ENCODE measurements at regions not wholly inside any gene's neighbourhood (a gene's known extent, or its start where the extent isn't known, plus 50 kb on each side); places are given as distances from the start of the nearest gene placed in this dataset.
"Not testable (repeated sequence)": the region's sequence is repeated elsewhere in the genome, so short reads cannot be mapped to it uniquely, and the experiment has no call there.

DNA sequence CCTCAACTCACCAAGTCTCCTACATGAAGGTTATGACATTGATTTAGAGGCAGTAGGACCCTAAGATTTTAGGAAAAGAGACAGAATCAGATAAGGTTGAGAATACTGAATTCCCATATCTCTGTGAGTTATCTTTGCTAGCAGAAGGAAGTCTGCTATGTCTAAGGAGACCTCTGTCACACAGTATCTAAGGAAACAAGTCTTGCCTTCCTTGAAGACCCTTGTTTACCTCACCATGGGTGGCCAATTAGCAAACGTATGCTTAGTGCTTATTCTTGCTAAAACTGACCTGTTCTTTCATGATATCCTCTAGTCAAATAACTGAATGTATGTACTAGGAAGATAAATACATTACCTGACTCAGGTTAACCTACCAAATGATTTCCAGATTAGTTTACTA is 855.4 kb upstream of the SLITRK1 start:
- no peak overlapping the region for H3K4me3 ChIP-seq
- no peaks in the 10 kb centered on the region for H3K27me3 ChIP-seq
- intact Hi-C loops (cut with DNase I; ENCODE audit: low total_unique reads) = no loop called here
- no peaks in the 10 kb centered on the region for H3K4me1 ChIP-seq
- H3K9me3 ChIP-seq = no peaks in the 10 kb centered on the region
- WGBS, 5 donors = 11 to 32% (median 22%) methylated on average over 1 of the region's 1 CpG
- TF ChIP-seq POLR2AphosphoS5 (IDR thresholded peaks at IDR 0.05) = no peak
- TF ChIP-seq POLR2A (IDR thresholded peaks at IDR 0.05) = no peak
- no peak for TF ChIP-seq EP300 (IDR thresholded peaks at IDR 0.05)
- no peak for TF ChIP-seq CTCF (IDR thresholded peaks at IDR 0.05)
- DNase-seq = no peak
- H3K27ac ChIP-seq = no peak overlapping the region
- no peaks in the 10 kb centered on the region for H3K36me3 ChIP-seq

DNA sequence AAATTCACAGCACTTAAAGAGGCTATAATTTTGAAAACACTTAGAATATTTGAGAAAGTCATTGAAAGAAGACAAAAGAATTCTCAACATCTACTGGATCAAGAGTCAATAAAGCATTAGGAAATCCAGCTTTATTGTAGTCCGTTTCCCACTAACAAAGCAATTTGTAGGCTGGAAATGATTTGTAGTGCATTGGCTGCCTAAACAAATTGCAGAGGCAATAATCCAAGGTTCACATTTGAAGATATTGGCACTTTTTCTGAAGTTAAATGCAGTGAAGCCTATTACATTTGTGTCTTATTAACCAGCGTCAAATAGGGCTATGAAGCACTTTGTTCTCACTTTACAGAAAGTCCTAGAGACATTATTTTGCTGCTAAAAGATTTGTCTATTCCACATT is 848.1 kb upstream of the SLITRK1 start:
- WGBS, 5 donors = 50 to 64% (median 58%) methylated on average over 2 of the region's 2 CpGs
- intact Hi-C loops (cut with DNase I; ENCODE audit: low total_unique reads) = no loop called here

DNA sequence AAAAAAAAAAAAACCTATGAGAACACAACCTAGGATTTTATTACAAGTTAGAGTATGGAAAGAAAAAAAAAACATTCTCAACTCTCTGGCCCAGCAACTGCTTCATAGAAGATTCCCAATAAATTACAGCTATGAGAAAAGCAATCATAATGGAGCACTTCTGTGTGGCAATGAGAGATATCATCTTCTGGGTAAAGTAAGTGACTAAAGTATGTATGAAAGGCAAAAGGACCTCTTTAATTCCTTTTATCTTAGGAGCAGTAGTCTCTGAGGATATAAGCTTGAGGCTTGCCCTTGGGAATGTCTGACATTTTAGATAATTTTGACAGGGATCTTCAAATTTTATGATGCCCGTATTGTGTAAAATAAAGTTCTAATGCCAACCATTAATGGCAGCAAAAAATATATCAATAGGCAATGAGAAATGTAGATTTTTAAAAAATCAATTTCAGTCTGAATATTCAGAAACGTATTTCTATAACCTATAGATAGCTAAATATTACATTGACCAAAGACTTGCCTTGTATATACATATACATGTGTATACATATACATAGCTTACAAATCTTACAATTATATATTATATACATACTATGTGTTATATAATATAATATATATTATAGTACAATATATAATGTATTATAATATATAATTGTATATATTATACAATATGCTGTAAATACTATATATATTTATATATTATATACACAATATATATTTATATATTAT is 823.9 kb upstream of the SLITRK1 start:
- TF ChIP-seq POLR2AphosphoS5 (IDR thresholded peaks at IDR 0.05) = no peak
- TF ChIP-seq EP300 (IDR thresholded peaks at IDR 0.05) = no peak
- no peak for TF ChIP-seq CTCF (IDR thresholded peaks at IDR 0.05)
- no peak for TF ChIP-seq POLR2A (IDR thresholded peaks at IDR 0.05)
- Histone ChIP-seq H3K27me3 (no peaks in the 10 kb centered on the region), H3K36me3 (no peaks in the 10 kb centered on the region), H3K4me3 (no peak overlapping the region), H3K4me1 (no peaks in the 10 kb centered on the region), H3K27ac (no peak overlapping the region), H3K9me3 (no peaks in the 10 kb centered on the region)
- WGBS, 5 donors = 91 to 96% (median 95%) methylated on average over 2 of the region's 2 CpGs
- intact Hi-C loops (cut with DNase I; ENCODE audit: low total_unique reads) = no loop called here
- DNase-seq = no peak

More for the DNA sequence above, 848.1 kb upstream of the SLITRK1 start:
- no peak for DNase-seq
- Histone ChIP-seq H3K27me3 (no peaks in the 10 kb centered on the region), H3K36me3 (no peaks in the 10 kb centered on the region), H3K27ac (no peak overlapping the region), H3K4me3 (no peak overlapping the region), H3K9me3 (no peaks in the 10 kb centered on the region), H3K4me1 (no peaks in the 10 kb centered on the region)
- TF ChIP-seq CTCF (IDR thresholded peaks at IDR 0.05) (no peak), POLR2AphosphoS5 (IDR thresholded peaks at IDR 0.05) (no peak), POLR2A (IDR thresholded peaks at IDR 0.05) (no peak), EP300 (IDR thresholded peaks at IDR 0.05) (no peak)

DNA sequence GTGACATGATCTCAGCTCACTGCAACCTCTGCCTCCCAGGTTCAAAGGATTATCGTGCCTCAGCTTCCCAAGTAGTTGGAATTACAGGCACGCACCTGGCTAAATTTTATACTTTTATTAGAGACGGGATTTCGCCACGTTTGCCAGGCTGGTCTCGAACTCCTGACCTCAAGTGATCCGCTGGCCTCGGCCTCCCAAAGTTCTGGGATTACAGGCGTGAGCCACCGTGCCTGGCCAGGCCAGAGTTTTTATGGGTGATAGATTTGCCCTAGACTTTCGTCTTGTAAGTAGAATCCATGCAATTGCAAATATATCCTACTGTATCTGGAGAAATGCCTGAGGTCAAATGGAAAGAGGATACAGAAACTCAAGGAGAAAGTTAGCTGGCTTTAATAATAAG is 819.9 kb upstream of the SLITRK1 start:
- no peaks in the 10 kb centered on the region for H3K9me3 ChIP-seq
- H3K4me1 ChIP-seq = no peaks in the 10 kb centered on the region
- no peaks in the 10 kb centered on the region for H3K27me3 ChIP-seq
- WGBS, 5 donors = 90 to 93% (median 92%) methylated on average over 11 of the region's 11 CpGs
- DNase-seq = no peak
- H3K36me3 ChIP-seq = no peaks in the 10 kb centered on the region
- no peak overlapping the region for H3K27ac ChIP-seq
- no peak overlapping the region for H3K4me3 ChIP-seq
- intact Hi-C loops (cut with DNase I; ENCODE audit: low total_unique reads) = no loop called here
- no peak for TF ChIP-seq CTCF (IDR thresholded peaks at IDR 0.05)
- TF ChIP-seq EP300 (IDR thresholded peaks at IDR 0.05) = no peak
- no peak for TF ChIP-seq POLR2AphosphoS5 (IDR thresholded peaks at IDR 0.05)
- no peak for TF ChIP-seq POLR2A (IDR thresholded peaks at IDR 0.05)

- H3K36me3 ChIP-seq; H3K4me3 ChIP-seq; H3K4me1 ChIP-seq; H3K27me3 ChIP-seq; H3K9me3 ChIP-seq; intact Hi-C loops (cut with DNase I; ENCODE audit: low total_unique reads); H3K27ac ChIP-seq; DNase-seq: not testable (repeated sequence)
- 43 to 64% (median 55%) methylated on average over 1 of the region's 1 CpG for WGBS, 5 donors
These were observed 815.3 kb upstream of the SLITRK1 start for GRCh38 chr13:84697591-84697990.

Measured in stomach (tissue), 8 donors.